HG02678 (cell line): ENCODE measurements at regions not wholly inside any gene's neighbourhood (a gene's known extent, or its start where the extent isn't known, plus 50 kb on each side); places are given as distances from the start of the nearest gene placed in this dataset.
"Not testable (repeated sequence)": the region's sequence is repeated elsewhere in the genome, so short reads cannot be mapped to it uniquely, and the experiment has no call there.

Source experiments
- ATAC-seq: cut with Tn5 transposase; IDR thresholded peaks from one replicate; pipeline ENCODE4 v1.9.1; 2021; ENCODE audit warnings: mild to moderate bottlenecking, moderate library complexity; ENCODE audit not compliant: unreplicated experiment

DNA sequence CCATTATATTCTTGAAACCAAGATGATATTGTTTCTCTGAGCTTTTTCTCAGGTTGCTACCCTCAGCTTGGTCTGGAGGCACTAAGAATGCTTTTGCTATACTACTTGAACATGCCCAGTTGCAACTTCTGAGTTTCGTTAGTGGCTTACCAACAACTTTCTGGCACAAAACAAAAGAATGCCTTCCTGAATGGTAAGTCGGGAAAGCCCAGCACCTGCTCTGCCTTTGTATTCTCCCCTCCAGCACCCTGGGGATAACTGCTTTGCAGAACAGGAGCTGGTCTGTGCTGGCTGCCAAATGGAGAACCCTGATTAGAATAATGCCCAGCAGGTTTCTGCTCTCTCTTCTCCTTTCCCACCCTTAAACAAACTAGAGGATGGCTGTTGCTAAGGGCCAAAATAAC is 149.3 kb downstream of the TGFB2 start:
- no peak for ATAC-seq

- ATAC-seq: no peak
Measured at GRCh38 chr1:218495931-218496330, 150.8 kb downstream of the TGFB2 start.

- ATAC-seq: no peak
Measured at GRCh38 chr1:218496561-218496960, 151.4 kb downstream of the TGFB2 start.

GRCh38 chr1:218498056-218498938 is 153.2 kb downstream of the TGFB2 start:
- ATAC-seq: no peak

DNA sequence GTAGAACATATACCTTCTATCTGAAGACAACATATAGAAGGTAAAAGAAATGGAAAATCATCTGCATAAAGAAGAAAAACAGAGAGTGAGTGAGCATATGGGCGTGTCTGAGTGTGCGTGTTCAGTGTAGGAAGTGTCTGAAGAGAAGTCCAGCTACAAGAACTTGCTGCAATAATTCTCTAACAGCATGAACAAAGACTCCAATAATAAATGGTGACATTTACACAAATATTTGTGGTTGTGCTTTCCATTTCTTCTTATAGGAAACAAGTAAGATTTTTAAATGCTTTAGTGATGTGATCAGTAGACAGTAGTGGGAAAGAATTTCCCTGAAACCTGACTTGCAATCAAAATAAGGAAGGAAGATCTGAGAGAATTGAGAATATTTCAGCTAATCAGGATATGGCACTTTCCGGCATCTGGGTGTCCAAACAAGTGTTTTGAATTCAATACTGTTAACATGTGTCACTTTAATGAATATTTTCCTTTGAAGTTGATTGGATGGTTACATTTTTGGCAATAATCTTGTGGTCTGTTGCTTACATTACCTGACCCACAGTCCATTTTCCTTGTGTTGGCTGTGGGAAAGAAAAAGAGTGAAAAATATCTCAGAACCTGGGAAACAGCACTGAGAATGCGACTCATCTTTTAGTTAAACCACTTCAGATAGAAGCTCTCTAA is 154.0 kb downstream of the TGFB2 start:
- ATAC-seq: no peak

- no peak for ATAC-seq
Measured at GRCh38 chr1:218499911-218500310, 154.8 kb downstream of the TGFB2 start.

GRCh38 chr1:218501161-218501560 is 156.0 kb downstream of the TGFB2 start:
- no peak for ATAC-seq

DNA sequence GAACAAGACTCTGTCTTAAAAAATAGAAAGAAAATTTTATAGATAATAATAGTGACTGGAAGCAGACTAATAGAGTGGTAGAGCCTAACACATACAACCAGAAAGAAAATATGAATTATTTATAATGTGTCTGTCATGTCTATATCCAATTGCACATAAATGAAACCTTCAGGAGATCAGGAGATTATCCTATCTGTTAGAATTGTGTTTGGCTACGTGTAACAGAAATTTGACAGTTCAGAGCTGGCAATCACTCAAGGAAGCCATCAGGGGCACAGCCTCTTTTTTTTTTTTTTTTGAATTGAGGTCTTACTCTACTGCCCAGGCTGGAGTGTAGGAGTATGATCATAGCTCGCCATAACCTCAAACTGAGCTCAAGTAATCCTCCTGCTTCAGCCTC is 157.2 kb downstream of the TGFB2 start:
- ATAC-seq: no peak

GRCh38 chr1:218503102-218503501 is 158.0 kb downstream of the TGFB2 start:
- no peak for ATAC-seq

- no peak for ATAC-seq
Measured at GRCh38 chr1:218507355-218508002, 162.3 kb downstream of the TGFB2 start.

GRCh38 chr1:218510153-218510772 is 165.1 kb downstream of the TGFB2 start:
- ATAC-seq: peak; percentile 74

GRCh38 chr1:218513328-218513727 is 168.2 kb downstream of the TGFB2 start:
- no peak for ATAC-seq

DNA sequence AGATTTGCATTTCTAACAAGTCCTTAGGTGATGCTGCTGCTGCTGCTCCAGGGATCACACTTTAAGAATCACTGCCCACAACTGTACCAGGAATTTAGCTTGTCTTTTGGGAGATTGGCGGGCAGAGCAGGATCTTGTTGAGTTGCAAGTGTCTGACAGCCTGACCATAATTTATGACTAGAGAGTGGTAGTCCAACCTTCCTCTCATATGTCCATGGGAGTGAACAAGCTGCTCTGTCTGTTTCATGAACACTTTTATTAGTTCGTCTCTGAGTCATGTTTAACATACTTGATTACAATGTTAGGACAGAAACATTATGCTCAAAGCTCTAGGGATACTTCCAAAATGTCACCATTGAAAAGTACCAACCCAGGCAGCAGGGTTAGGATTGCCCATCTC is 169.6 kb downstream of the TGFB2 start:
- no peak for ATAC-seq

DNA sequence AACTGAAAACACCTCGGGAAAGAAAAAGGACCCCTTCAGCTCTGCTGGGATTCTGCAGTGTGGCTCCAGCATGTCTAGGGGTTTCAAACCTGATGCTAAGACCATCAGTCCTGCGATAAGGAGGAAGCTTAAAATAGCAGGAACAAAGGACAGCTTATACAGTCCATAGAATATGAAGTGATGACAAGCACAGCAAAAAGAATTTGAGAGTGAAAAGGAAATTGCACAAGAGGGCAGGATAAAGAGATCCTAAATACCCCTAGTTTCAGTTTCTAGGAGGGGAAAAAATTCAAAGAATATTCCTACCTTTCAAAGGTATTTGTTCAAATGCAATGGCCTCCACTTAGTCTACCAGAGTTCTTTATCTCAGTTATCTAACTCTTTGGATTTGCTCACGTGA is 171.4 kb downstream of the TGFB2 start:
- no peak for ATAC-seq

GRCh38 chr1:218517459-218517858 is 172.3 kb downstream of the TGFB2 start:
- ATAC-seq: no peak

DNA sequence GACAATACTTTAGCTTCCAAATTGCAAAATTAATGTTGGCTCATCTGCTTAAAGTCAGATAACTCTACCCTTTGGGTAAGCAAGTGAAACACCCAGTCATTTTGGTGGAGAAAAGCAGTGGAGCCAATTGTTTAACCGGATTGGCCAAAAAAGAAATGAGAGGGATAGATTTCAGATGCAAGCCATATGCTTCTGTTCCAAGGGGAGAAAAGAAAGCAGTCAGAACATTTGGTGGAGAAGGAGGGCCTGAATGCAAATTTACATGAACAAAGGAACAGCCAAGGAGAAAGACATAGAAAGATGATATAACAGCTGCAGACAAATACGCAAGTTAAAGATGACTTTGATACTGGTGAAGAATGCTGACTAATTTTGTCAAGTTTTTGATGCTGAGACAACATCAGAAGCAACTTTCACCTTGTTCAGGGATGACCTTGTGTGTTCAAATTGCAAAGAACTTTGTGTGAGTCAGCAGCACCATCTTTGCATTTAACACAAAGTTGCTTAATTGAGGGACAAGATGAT is 173.1 kb downstream of the TGFB2 start:
- no peak for ATAC-seq

DNA sequence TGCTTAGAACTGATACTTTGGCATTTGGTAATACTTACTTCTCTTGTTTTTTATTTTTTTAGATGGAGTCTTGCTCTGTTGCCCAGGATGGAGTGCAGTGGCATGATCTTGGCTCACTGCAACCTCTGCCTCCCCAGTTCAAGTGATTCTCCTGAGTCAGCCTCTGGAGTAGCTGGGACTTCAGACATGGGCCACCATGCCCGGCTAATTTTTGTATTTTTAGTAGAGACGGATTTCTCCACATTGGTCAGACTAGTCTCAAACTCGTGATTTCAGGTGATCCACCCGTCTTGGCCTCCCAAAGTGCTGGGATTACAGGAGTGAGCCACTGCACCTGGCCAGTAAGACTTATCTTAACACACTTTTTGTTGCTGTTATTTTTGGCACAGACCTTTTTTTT is 175.5 kb downstream of the TGFB2 start:
- ATAC-seq: not testable (repeated sequence)

DNA sequence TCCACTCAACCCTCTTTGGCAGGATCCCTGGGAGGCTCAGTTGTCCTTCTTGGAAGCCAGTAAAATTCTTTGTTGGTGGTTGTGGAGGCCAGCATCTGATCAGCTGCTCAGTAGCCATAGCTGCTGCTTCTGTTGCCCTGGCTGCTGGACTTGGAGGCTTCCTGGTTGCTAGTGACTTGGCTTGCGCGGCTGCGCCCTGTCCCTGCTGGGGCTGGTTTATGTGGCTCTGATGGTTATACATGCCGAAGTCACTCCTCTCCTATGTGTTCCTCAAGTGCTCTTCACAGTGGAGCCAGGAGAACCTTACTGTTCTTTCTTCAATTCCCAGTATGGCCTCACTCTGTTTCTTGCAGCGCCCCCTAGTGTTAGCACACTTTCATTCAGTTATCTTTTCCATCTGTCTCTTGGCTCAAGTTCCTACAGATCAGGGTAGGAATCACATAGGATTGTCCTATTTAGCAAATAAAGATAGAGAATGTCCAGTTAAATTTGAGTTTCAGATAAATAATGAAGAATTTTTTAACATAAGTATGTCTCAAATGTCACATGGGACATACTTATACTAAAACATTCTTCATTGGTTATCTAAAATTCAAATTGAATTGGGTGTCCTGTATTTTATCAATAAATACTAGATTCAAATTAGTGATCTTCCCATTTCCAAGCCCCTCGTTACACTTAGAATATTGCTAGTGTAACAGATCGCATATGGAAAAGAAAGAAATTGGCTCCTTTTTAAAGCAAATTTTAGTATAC is 176.5 kb downstream of the TGFB2 start:
- peak; percentile 77 for ATAC-seq

DNA sequence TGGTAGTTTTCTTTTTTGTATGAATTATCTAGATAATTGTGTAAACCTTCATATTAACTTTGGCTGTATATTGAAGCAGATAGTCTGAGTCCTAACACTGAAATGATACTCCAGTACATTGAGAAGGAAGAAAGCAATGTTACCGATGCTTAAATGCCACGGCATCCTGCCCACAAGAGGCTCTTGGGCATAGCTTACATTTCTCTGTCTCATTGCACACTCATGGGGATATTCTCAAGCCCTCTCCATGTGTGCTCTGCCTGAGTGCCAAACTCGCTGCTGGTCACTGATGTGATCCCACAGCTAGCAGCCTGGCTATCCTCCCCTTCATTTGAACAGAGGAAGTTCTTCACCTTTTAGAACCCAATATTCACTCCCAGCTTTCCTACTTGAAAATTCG is 179.4 kb downstream of the TGFB2 start:
- no peak for ATAC-seq

DNA sequence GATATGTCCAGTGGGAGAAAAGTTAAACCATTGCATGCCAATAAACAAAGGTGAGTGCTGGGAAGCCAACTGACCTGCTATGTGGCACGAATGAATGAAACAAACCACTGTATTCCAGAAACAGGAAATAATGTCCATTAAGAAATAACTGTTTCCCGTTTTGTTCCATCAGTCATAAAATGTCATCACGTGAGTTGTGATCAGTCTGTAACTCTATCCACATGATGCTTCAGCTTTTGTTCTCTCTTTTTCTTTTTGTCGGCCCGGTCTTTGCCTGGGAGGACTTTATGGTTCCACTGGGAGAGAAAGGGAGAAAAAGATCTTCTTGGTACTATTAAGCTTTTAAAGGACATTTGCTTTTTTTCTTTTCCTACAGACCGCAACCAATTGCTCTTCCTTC is 179.9 kb downstream of the TGFB2 start:
- ATAC-seq: no peak
